HG02759 (cell line): ENCODE measurements at regions not wholly inside any gene's neighbourhood (a gene's known extent, or its start where the extent isn't known, plus 50 kb on each side); places are given as distances from the start of the nearest gene placed in this dataset.
A peak's percentile ranks its signal among the peaks of the same experiment; 100 is the strongest.
"Not testable (repeated sequence)": the region's sequence is repeated elsewhere in the genome, so short reads cannot be mapped to it uniquely, and the experiment has no call there.

Experiments
- ATAC-seq: cut with Tn5 transposase; IDR thresholded peaks from one replicate; pipeline ENCODE4 v1.9.1; 2021; ENCODE audit warnings: mild to moderate bottlenecking, moderate library complexity; ENCODE audit not compliant: unreplicated experiment

GRCh38 chr14:86363047-86363446 lies 833.1 kb downstream of the FLRT2 start:
- no peak for ATAC-seq

- ATAC-seq: no peak
Measured at GRCh38 chr14:86357876-86358275, 827.9 kb downstream of the FLRT2 start.

DNA sequence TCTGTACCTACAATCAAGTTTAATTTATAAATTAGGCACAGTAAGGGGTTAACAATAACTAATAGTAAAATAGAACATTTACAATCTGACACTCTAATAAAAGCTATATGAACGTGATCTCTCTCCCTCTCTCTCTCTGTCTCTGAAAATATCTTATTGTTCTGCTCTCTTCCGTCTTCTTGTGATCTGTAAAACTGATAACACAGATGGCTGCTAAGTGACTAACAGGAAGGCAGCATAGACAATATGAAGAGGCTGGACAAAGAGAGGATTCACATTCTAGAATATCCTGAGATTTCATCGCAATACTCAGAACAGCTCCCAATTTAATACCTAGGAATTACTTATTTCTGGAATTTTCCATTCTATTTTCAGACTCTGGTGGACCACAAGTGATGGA lies 827.2 kb downstream of the FLRT2 start:
- ATAC-seq: no peak

GRCh38 chr14:86346818-86347384 lies 817.0 kb downstream of the FLRT2 start:
- no peak for ATAC-seq

- no peak for ATAC-seq
Measured at GRCh38 chr14:86334355-86334754, 804.4 kb downstream of the FLRT2 start.

- no peak for ATAC-seq
Measured at GRCh38 chr14:86333493-86333892, 803.5 kb downstream of the FLRT2 start.

GRCh38 chr14:86331341-86331740 lies 801.4 kb downstream of the FLRT2 start:
- no peak for ATAC-seq

DNA sequence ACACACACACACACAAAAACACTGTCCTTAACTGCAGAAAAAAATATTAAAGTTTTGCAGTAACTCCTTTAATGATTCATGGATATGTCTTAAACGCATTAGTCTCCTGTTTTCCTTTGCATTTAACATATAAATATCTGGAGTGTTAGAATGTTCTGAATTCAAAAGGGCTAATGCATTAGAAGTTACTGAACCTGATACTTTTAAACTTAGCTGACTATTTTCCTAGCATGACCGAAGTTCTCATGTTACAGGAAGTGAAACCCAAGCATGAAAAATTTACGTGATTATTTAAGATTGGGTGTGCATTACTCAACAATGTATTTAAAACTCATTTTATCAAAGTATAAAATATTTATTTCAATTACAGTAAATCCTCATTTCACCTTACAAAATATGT lies 791.2 kb downstream of the FLRT2 start:
- ATAC-seq: no peak

GRCh38 chr14:86312154-86312665 lies 782.3 kb downstream of the FLRT2 start:
- ATAC-seq: not testable (repeated sequence)

GRCh38 chr14:86311151-86311550 lies 781.2 kb downstream of the FLRT2 start:
- ATAC-seq: no peak

GRCh38 chr14:86310611-86311010 lies 780.7 kb downstream of the FLRT2 start:
- no peak for ATAC-seq

- no peak for ATAC-seq
Measured at GRCh38 chr14:86310148-86310547, 780.2 kb downstream of the FLRT2 start.

DNA sequence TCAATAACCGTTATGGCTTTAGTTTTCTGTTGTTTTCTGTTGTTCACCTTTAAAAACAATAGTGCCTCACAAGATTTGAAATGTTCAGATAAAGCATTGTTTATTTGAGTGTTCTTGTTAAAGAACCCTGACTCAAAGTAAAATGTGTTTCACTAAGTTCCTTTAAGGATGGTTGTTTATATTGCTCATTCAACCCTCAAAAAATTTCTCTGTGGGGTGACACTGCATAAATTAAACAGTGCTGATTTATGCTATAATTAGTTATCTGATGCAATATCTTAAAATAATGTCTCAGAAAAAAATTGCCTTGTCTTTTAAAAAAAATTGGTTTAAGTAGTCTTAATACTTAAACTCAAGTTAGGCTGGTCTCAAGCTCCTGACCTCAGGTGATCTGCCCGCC lies 775.1 kb downstream of the FLRT2 start:
- no peak for ATAC-seq

GRCh38 chr14:86299994-86300393 lies 770.0 kb downstream of the FLRT2 start:
- no peak for ATAC-seq

DNA sequence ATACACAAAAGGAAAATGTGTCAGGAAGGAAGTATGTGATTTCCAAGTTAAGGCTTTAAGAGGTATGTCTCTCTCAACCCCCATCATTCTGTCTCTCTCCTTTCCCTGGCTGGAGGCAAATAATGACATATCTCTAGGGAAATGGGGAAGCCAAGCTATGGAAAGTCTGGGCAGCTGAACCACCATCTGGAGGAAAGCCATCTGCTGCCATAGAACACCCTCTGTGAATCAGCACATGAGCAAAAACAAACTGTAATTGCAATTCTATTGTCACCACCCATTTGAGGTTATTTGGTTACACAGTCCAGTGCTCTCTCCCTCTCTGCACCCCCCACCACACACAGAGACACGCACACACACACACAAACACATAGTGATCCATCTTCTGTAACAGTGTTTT lies 766.2 kb downstream of the FLRT2 start:
- ATAC-seq: no peak

DNA sequence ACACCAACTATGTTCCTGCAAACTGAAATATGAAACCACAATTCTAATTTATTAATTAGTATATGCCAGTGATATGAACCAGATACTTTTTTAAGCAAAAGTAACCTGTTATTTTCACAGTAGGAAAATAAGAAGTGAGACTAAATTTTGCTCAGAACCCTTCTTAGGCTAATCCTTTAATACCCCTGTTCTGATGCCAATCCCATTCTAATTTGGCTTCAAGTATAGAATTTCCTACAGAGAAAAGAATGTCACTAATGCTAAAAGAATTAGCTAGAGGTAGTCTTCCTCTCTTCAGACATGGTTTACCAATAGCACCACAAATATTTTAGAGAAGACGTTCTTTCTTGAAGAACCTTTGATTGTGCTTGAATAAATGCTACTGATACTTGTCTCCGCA lies 758.4 kb downstream of the FLRT2 start:
- no peak for ATAC-seq

DNA sequence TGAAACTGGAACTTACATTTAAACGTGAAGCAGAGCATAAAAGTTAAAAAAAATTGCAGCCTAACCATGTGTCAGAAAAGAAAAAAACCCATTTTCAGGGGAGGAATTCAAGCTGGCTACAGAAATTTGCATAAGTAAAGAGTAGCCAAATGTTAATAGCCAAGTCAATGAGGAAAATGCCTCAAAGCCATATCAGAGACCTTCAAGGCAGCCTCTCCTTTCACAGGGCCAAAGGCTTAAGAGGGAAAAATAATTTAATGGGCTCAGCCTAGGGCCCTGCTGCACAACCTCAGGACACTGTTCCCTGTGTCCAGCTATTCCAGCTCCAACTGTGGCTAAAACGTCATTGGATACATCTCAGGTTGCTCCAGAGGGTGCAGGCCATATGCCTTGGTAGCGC lies 749.5 kb downstream of the FLRT2 start:
- no peak for ATAC-seq

DNA sequence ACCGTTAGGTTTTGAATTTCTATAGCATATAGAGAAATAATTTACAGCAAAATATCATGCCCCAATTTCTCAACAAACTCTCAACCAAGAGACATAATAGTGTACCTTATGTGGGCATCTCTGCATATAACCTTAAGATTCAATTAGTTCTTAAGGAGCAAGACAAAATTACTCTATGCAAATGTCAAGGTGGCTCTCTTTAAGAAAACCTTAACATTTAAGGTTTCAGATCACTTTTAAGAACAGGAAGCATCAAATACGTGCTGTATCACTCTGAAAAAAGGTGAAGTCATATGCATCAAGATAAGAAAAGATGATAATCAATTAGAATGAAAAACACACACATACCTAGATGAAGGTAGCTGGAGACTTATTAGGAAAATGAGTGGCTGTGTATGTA lies 728.0 kb downstream of the FLRT2 start:
- no peak for ATAC-seq

DNA sequence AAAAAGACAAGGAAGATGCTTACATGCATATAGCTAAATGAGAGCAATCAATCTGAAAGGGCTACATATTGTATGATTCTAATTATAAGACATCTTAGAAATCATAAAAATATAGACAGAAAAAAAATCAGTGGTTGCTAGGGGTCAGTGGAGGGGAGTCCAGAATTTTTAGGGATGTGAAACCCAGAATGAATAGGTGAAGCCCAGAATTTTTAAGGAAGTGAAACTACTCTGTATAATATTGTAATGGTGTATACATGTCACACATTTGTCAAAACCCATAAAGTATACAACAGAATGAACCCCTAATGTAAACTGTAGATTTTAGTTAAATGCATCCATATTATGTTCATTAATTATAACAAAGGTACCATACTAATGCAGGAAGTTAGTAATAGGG lies 713.2 kb downstream of the FLRT2 start:
- ATAC-seq: peak; percentile 70

GRCh38 chr14:86237733-86238132 lies 707.8 kb downstream of the FLRT2 start:
- ATAC-seq: no peak

DNA sequence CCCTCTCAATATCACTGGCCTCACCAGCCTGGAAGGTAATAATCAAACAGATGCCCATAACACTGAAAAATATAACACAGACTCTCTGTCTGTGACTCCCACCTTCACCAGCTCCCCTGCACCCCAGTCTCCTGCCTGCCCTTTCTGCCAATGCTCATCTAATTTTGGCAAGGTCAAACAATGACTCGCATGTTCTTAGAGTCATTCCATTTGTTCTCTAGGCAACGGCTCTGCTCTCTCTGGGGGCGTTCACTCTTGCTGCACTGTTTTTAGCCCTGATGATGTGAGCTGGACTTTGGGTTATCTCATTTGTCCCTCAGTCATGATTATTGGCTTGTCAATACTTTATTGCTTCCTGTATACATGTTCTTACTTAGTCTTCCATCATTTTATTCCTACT lies 691.8 kb downstream of the FLRT2 start:
- ATAC-seq: no peak

GRCh38 chr14:86221000-86221399 lies 691.1 kb downstream of the FLRT2 start:
- no peak for ATAC-seq

DNA sequence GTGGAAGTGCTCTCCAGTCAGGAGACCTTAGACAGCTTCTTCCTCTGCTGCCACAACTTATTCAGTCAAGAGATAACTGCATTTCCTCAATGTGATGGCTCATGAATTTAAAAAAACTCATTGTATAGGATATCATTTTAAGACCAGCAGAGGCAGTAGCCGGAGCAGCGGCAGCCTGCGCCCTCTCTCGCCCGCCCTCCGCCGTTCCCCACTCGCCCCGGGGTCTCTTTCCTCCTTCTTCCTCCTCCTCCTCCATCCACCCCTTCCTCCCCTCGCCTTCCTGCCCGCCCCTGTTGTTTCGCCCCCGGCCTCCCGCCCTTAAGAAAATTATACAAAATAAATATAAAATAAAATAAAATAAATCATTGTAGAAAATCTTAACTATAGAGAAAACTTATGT lies 687.6 kb downstream of the FLRT2 start:
- no peak for ATAC-seq
